Stimulated activated naive CD8-positive, alpha-beta T cell treated with anti-CD3 and anti-CD28 coated beads, Interleukin-15, amount 100 ng/mL, for 72 hours (primary cell): ENCODE measurements at regions not wholly inside any gene's neighbourhood (a gene's known extent, or its start where the extent isn't known, plus 50 kb on each side); places are given as distances from the start of the nearest gene placed in this dataset.
"Not testable (repeated sequence)": the region's sequence is repeated elsewhere in the genome, so short reads cannot be mapped to it uniquely, and the experiment has no call there.

Experiments
- ATAC-seq: fragments of 150-1000 bp; cut with Tn5 transposase; 2 replicates; pipeline ENCODE4 v1.10.0; 2021; ENCODE audit warnings: mild to moderate bottlenecking, moderate library complexity
- DNase-seq, 2 donors: peaks; one replicate each; pipeline ENCODE4 v3.0.0; 2021 to 2022
- H3K27ac Mint-ChIP-seq, 2 donors: one replicate each; pipeline ENCODE4 v1.8.0; 2022; ENCODE audit warnings: mild to moderate bottlenecking in 2 of 2, mixed read lengths in 2 of 2, moderate library complexity in 2 of 2
- H3K27me3 Mint-ChIP-seq: one replicate; pipeline ENCODE4 v1.8.0; 2022; ENCODE audit warnings: mixed read lengths
- H3K4me1 Mint-ChIP-seq: one replicate; pipeline ENCODE4 v1.8.0; 2022; ENCODE audit warnings: mild to moderate bottlenecking, mixed read lengths
- H3K4me3 Mint-ChIP-seq, 2 donors: one replicate each; pipeline ENCODE4 v1.8.0; 2022; ENCODE audit warnings: mild to moderate bottlenecking in 2 of 2, mixed read lengths in 2 of 2, moderate library complexity in 1 of 2
- H3K9me3 Mint-ChIP-seq, 2 donors: one replicate each; pipeline ENCODE4 v1.8.0; 2022; ENCODE audit warnings: mixed read lengths in 2 of 2

DNA sequence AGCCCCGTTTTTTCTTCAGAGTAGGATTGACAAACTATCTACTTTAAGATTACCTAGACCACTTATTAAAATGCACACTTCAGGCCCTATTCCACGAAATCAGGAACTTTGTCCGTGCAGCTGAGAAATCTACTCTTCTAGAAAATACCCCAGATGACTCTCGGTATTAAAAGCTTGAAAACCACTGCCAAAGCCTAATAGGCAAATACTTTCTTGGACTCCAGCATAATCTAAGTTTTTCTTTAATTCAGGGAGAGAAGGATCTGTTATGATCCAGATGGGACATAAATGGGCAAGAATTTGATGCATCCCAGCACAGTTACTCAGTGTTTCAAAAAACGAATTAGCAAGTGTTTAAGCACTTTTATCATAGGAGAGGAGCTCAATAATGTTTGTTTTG lies 94.5 kb downstream of the TMX1 start:
- peaks cover 4% of the 10 kb centered on the region for H3K27me3 Mint-ChIP-seq
- no peaks in the 10 kb centered on the region for H3K9me3 Mint-ChIP-seq
- no peak overlapping the region for H3K4me3 Mint-ChIP-seq
- peaks cover 5% of the 10 kb centered on the region for H3K4me1 Mint-ChIP-seq
- peak overlapping the region in 1 of 2 donors; percentile 13 for H3K27ac Mint-ChIP-seq
- ATAC-seq (no peak), DNase-seq (no peak)

GRCh38 chr14:51335531-51335930 lies 95.5 kb downstream of the TMX1 start:
- DNase-seq (no peak), ATAC-seq (no peak)
- H3K27me3 Mint-ChIP-seq, result peaks cover 10% of the 10 kb centered on the region
- no peak overlapping the region for H3K4me3 Mint-ChIP-seq
- no peaks in the 10 kb centered on the region for H3K9me3 Mint-ChIP-seq
- no peak overlapping the region for H3K27ac Mint-ChIP-seq
- peaks cover 5% of the 10 kb centered on the region for H3K4me1 Mint-ChIP-seq

- Mint-ChIP-seq H3K9me3 (no peaks in the 10 kb centered on the region), H3K4me3 (no peak overlapping the region), H3K4me1 (peaks cover 5% of the 10 kb centered on the region), H3K27ac (no peak overlapping the region), H3K27me3 (peaks cover 10% of the 10 kb centered on the region)
- no peak for ATAC-seq
- no peak for DNase-seq
Observed at GRCh38 chr14:51335961-51336723, 96.1 kb downstream of the TMX1 start.

DNA sequence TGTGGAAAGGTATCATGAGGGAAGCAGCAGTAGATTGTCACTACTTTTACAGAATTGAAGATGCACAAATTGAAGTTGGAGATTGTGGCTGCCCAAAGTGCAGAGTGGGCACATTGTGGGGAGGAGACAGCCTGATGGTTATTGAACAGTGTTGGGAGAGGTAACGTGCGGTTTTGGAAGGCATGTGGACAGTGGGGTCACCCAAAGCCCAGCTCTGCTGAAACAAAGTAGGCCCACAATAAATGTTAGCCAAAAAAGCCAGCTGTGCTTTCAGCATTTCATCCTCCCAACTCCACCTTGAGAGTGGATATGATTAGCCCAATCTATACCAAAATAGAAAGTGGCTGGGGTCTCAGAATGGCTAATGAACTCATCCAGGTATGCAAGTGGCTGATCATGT lies 96.7 kb downstream of the TMX1 start:
- no peak for ATAC-seq

DNA sequence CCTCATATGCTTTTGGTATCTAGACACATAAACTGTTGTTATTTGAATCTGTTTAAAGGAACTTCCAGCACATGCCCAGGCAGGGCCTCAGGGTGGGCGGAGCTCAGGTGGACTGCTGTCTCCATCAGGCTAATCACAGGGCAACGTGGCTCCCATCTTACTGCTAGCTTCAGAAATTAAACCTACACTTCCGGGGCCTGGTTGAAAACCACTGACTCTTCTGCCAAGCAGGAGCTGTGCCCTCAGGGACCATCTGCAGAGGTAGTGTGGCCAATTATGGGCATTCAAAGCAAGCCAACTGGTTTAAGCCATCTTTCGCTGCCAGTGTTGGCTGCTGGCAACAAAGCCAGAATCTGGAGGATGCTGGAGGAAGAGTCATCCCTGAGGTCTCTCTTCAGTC lies 97.5 kb downstream of the TMX1 start:
- Mint-ChIP-seq H3K4me1 (no peaks in the 10 kb centered on the region), H3K27ac (peak overlapping the region; percentile 14 to 49), H3K9me3 (no peaks in the 10 kb centered on the region), H3K27me3 (peaks cover 10% of the 10 kb centered on the region), H3K4me3 (no peak overlapping the region)
- no peak for ATAC-seq
- DNase-seq, result no peak

More for the DNA sequence above, 96.7 kb downstream of the TMX1 start:
- Mint-ChIP-seq H3K27ac (no peak overlapping the region), H3K27me3 (peaks cover 10% of the 10 kb centered on the region), H3K4me3 (no peak overlapping the region), H3K4me1 (peaks cover 4% of the 10 kb centered on the region), H3K9me3 (no peaks in the 10 kb centered on the region)
- DNase-seq, result no peak

- H3K4me1 Mint-ChIP-seq, result no peaks in the 10 kb centered on the region
Observed at GRCh38 chr14:51341338-51341737, 101.3 kb downstream of the TMX1 start.

DNA sequence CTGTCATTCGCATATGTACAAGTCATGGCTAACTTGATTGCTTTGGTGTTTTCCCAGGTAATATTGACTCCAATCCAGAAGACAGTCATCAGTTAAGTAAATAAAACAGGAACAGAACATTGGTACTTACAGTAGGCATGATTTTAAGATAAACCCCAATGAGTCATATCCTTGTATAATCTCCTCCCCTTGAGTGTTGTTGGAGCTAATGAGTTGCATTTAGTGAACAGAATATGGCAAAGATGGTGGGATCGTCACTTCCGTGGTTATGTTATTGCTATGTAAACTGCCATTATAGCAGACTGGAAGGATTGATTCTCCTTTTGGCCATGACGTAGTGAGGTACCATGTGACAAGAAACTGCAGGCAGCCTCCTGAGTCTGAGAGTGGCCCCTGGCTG lies 102.2 kb downstream of the TMX1 start:
- ATAC-seq (no peak), DNase-seq (no peak)
- Mint-ChIP-seq H3K9me3 (peaks cover 9 to 11% of the 10 kb centered on the region in 2 donors), H3K4me3 (no peak overlapping the region), H3K27ac (no peak overlapping the region), H3K27me3 (peaks cover 10% of the 10 kb centered on the region), H3K4me1 (no peaks in the 10 kb centered on the region)

More at GRCh38 chr14:51341338-51341737, 101.3 kb downstream of the TMX1 start:
- DNase-seq (no peak), ATAC-seq (no peak)
- H3K4me3 Mint-ChIP-seq, result no peak overlapping the region
- H3K9me3 Mint-ChIP-seq, result peaks cover 9 to 10% of the 10 kb centered on the region in 2 donors
- no peak overlapping the region for H3K27ac Mint-ChIP-seq
- H3K27me3 Mint-ChIP-seq, result peaks cover 10% of the 10 kb centered on the region

- Mint-ChIP-seq H3K27me3 (no peaks in the 10 kb centered on the region), H3K4me1 (no peaks in the 10 kb centered on the region)
- no peak for DNase-seq
Observed at GRCh38 chr14:51351997-51352396, 112.0 kb downstream of the TMX1 start.

GRCh38 chr14:51353901-51354300 lies 113.9 kb downstream of the TMX1 start:
- H3K27ac Mint-ChIP-seq, result no peak overlapping the region
- no peak overlapping the region for H3K4me3 Mint-ChIP-seq
- H3K27me3 Mint-ChIP-seq, result no peaks in the 10 kb centered on the region
- no peaks in the 10 kb centered on the region for H3K9me3 Mint-ChIP-seq
- ATAC-seq (no peak), DNase-seq (no peak)
- H3K4me1 Mint-ChIP-seq, result no peaks in the 10 kb centered on the region

More at GRCh38 chr14:51351997-51352396, 112.0 kb downstream of the TMX1 start:
- no peaks in the 10 kb centered on the region for H3K9me3 Mint-ChIP-seq
- H3K27ac Mint-ChIP-seq, result no peak overlapping the region
- ATAC-seq, result no peak
- H3K4me3 Mint-ChIP-seq, result no peak overlapping the region

DNA sequence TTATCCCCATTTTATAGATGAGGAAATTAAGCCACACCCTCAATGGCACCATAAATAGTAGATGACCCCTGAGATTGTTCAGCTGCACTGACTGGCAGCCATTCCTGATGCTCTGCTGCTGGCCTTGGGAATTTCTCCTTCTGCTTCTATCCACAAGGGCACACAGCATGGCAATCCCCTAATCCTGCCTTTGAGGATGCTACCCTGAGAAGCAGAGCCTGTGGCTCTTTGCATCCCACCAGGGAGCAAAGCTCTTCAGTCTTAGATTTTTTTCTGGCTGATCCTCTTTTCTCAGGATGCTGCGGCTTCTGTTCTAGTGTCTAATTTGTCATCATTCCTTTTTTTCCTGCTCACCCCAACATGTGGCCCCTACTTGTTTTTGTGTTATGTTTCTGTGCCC lies 114.8 kb downstream of the TMX1 start:
- no peaks in the 10 kb centered on the region for H3K27me3 Mint-ChIP-seq

GRCh38 chr14:51356381-51356780 lies 116.3 kb downstream of the TMX1 start:
- Mint-ChIP-seq H3K27ac (no peak overlapping the region), H3K9me3 (no peaks in the 10 kb centered on the region), H3K27me3 (no peaks in the 10 kb centered on the region), H3K4me1 (no peaks in the 10 kb centered on the region), H3K4me3 (no peak overlapping the region)
- DNase-seq, result no peak
- no peak for ATAC-seq

More for the DNA sequence above, 114.8 kb downstream of the TMX1 start:
- no peak for ATAC-seq
- Mint-ChIP-seq H3K9me3 (no peaks in the 10 kb centered on the region), H3K4me1 (no peaks in the 10 kb centered on the region), H3K4me3 (no peak overlapping the region), H3K27ac (peak overlapping the region in 1 of 2 donors; percentile 49)
- no peak for DNase-seq

- no peaks in the 10 kb centered on the region for H3K4me1 Mint-ChIP-seq
- DNase-seq (no peak), ATAC-seq (no peak)
- no peak overlapping the region for H3K4me3 Mint-ChIP-seq
- H3K9me3 Mint-ChIP-seq, result no peaks in the 10 kb centered on the region
- no peak overlapping the region for H3K27ac Mint-ChIP-seq
- no peaks in the 10 kb centered on the region for H3K27me3 Mint-ChIP-seq
Observed at GRCh38 chr14:51357250-51357649, 117.2 kb downstream of the TMX1 start.

DNA sequence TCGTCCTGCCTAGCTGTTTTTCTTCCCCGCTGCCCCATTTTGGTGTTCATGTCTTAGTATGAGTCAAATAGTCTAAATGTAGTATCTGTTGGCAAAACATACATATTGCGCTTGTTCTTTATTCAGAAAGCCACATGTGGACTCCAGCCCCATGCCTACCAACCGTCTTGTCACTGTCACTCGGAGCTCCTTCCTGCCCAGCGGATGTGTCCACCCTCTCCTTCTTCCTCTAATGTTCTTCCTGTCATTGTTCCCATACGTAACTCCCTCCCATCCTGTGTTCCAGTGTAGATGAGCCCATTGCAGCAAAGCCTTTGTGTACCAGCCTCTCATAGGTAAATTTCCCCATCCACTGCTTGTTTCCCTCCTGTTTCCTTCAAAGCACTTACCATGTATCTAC lies 120.5 kb downstream of the TMX1 start:
- Mint-ChIP-seq H3K27me3 (no peaks in the 10 kb centered on the region), H3K27ac (no peak overlapping the region), H3K9me3 (no peaks in the 10 kb centered on the region), H3K4me1 (no peaks in the 10 kb centered on the region), H3K4me3 (no peak overlapping the region)
- ATAC-seq (no peak), DNase-seq (no peak)

DNA sequence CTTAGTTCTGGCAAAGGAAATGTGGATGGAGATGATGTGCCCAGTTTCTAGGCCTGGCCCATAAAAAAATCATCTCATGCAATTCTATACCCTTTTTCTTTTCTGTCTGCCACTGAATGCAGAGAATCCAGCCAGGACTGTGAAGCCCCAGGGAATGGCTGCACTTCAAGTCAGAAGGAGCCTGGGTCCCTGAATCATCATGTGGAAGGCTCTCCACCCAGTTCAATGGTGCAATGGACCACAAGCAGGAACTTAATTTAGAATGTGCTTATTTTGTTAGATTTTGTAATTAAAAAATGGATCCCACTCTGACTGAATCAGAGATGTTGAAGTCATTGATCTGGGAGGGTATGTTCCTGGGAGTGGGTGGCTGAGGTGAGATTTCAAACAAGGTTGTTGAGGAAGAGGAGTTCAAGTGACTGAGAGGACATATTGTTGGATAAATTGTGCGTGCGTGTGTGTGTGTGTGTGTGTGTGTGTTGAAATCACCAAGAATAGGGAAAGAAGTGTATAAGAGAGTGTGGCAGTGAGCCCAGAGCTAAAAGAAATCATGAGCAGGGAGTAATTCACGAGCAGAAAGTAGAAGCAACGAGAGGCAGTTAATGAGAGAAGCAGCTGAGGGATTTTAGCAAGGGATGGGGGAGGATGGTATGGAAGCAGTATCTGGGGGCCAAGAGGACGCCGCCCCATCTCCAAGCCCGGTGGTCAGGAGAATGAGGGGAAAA lies 125.4 kb downstream of the TMX1 start:
- H3K9me3 Mint-ChIP-seq, result no peaks in the 10 kb centered on the region
- H3K4me3 Mint-ChIP-seq, result no peak overlapping the region
- ATAC-seq, result no peak
- H3K27ac Mint-ChIP-seq, result no peak overlapping the region
- no peaks in the 10 kb centered on the region for H3K4me1 Mint-ChIP-seq
- DNase-seq, result no peak
- no peaks in the 10 kb centered on the region for H3K27me3 Mint-ChIP-seq

GRCh38 chr14:51366460-51366859 lies 126.4 kb downstream of the TMX1 start:
- not testable (repeated sequence) for ATAC-seq, H3K4me3 Mint-ChIP-seq, DNase-seq, H3K9me3 Mint-ChIP-seq, H3K27ac Mint-ChIP-seq, H3K27me3 Mint-ChIP-seq, H3K4me1 Mint-ChIP-seq

DNA sequence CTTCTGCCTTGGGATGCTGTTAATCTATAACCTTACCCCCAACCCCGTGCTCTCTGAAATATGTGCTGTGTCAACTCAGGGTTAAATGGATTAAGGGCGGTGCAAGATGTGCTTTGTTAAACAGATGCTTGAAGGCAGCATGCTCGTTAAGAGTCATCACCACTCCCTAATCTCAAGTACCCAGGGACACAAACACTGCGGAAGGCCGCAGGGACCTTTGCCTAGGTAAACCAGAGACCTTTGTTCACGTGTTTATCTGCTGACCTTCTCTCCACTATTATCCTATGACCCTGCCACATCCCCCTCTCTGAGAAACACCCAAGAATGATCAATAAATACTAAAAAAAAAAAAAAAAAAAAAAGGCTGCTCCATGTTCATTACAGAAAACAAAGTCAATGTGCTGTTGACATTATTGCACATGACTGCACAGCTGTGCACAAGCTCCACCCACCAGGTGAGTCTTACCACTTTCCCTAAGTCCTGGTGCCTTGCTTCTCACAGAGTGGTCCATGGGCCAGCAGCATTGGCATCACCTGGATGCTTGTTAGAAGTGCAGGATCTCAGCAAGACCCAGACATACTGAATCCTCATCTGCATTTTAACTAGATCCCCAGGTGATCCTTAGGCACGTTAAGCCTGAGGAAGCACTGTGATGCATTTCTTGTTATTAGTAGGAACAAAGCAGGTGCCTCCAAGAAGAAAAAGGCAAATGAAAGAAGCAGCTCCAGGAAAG lies 127.0 kb downstream of the TMX1 start:
- H3K4me1 Mint-ChIP-seq, H3K27ac Mint-ChIP-seq, H3K4me3 Mint-ChIP-seq, ATAC-seq, H3K9me3 Mint-ChIP-seq, H3K27me3 Mint-ChIP-seq, DNase-seq: not testable (repeated sequence)
